ENCODE measurements at regions not wholly inside any gene's neighbourhood (a gene's known extent, or its start where the extent isn't known, plus 50 kb on each side); places are given as distances from the start of the nearest gene placed in this dataset.

- Histone ChIP-seq H3K4me1 (ENCODE audit: insufficient read depth) (no peaks in the 10 kb centered on the region), H3K36me3 (ENCODE audit: insufficient read depth) (no peaks in the 10 kb centered on the region), H3K27ac (ENCODE audit: low read depth) (no peak overlapping the region), H3K4me3 (ENCODE audit: low read depth, low read length) (no peak overlapping the region)
- no peak for DNase-seq (ENCODE audit: extremely low spot score)
- 96% methylated on average over 2 of the region's 2 CpGs for WGBS
Observed at GRCh38 chr9:12461763-12462460, 231.3 kb upstream of the TYRP1 start.

- Histone ChIP-seq H3K4me1 (ENCODE audit: insufficient read depth) (no peaks in the 10 kb centered on the region), H3K36me3 (ENCODE audit: insufficient read depth) (no peaks in the 10 kb centered on the region), H3K4me3 (ENCODE audit: low read depth, low read length) (no peak overlapping the region), H3K27ac (ENCODE audit: low read depth) (no peak overlapping the region)
- no peak for DNase-seq (ENCODE audit: extremely low spot score)
Observed at GRCh38 chr9:12462861-12463260, 230.3 kb upstream of the TYRP1 start.

GRCh38 chr9:12463641-12464040 lies 229.5 kb upstream of the TYRP1 start:
- WGBS = 33% methylated on average over 3 of the region's 3 CpGs
- no peaks in the 10 kb centered on the region for H3K36me3 ChIP-seq (ENCODE audit: insufficient read depth)
- H3K4me1 ChIP-seq (ENCODE audit: insufficient read depth) = no peaks in the 10 kb centered on the region
- no peak overlapping the region for H3K27ac ChIP-seq (ENCODE audit: low read depth)
- DNase-seq (ENCODE audit: extremely low spot score) = no peak
- H3K4me3 ChIP-seq (ENCODE audit: low read depth, low read length) = no peak overlapping the region

- Histone ChIP-seq H3K4me1 (ENCODE audit: insufficient read depth) (no peaks in the 10 kb centered on the region), H3K36me3 (ENCODE audit: insufficient read depth) (no peaks in the 10 kb centered on the region), H3K4me3 (ENCODE audit: low read depth, low read length) (no peak overlapping the region), H3K27ac (ENCODE audit: low read depth) (no peak overlapping the region)
- 82% methylated on average over 3 of the region's 3 CpGs for WGBS
- no peak for DNase-seq (ENCODE audit: extremely low spot score)
Observed at GRCh38 chr9:12464400-12464799, 228.8 kb upstream of the TYRP1 start.

- 2% methylated on average over 2 of the region's 2 CpGs for WGBS
- H3K36me3 ChIP-seq (ENCODE audit: insufficient read depth) = no peaks in the 10 kb centered on the region
- H3K4me3 ChIP-seq (ENCODE audit: low read depth, low read length) = no peak overlapping the region
- no peak for DNase-seq (ENCODE audit: extremely low spot score)
- H3K4me1 ChIP-seq (ENCODE audit: insufficient read depth) = no peaks in the 10 kb centered on the region
- H3K27ac ChIP-seq (ENCODE audit: low read depth) = no peak overlapping the region
Observed at GRCh38 chr9:12464910-12465512, 228.2 kb upstream of the TYRP1 start.

- 88% methylated on average over 1 of the region's 1 CpG for WGBS
- Histone ChIP-seq H3K4me1 (ENCODE audit: insufficient read depth) (no peaks in the 10 kb centered on the region), H3K4me3 (ENCODE audit: low read depth, low read length) (no peak overlapping the region), H3K36me3 (ENCODE audit: insufficient read depth) (no peaks in the 10 kb centered on the region), H3K27ac (ENCODE audit: low read depth) (no peak overlapping the region)
- no peak for DNase-seq (ENCODE audit: extremely low spot score)
Observed at GRCh38 chr9:12469084-12469483, 224.1 kb upstream of the TYRP1 start.

GRCh38 chr9:12494411-12494810 lies 198.8 kb upstream of the TYRP1 start:
- no peak for DNase-seq (ENCODE audit: extremely low spot score)
- no peak overlapping the region for H3K27ac ChIP-seq (ENCODE audit: low read depth)
- no peaks in the 10 kb centered on the region for H3K36me3 ChIP-seq (ENCODE audit: insufficient read depth)
- H3K4me3 ChIP-seq (ENCODE audit: low read depth, low read length) = no peak overlapping the region
- 66% methylated on average over 1 of the region's 1 CpG for WGBS
- no peaks in the 10 kb centered on the region for H3K4me1 ChIP-seq (ENCODE audit: insufficient read depth)

- Histone ChIP-seq H3K36me3 (ENCODE audit: insufficient read depth) (no peaks in the 10 kb centered on the region), H3K4me1 (ENCODE audit: insufficient read depth) (no peaks in the 10 kb centered on the region), H3K27ac (ENCODE audit: low read depth) (no peak overlapping the region), H3K4me3 (ENCODE audit: low read depth, low read length) (no peak overlapping the region)
- DNase-seq (ENCODE audit: extremely low spot score) = no peak
Observed at GRCh38 chr9:12497790-12498189, 195.4 kb upstream of the TYRP1 start.

- Histone ChIP-seq H3K4me3 (ENCODE audit: low read depth, low read length) (no peak overlapping the region), H3K36me3 (ENCODE audit: insufficient read depth) (no peaks in the 10 kb centered on the region), H3K4me1 (ENCODE audit: insufficient read depth) (no peaks in the 10 kb centered on the region), H3K27ac (ENCODE audit: low read depth) (no peak overlapping the region)
- no peak for DNase-seq (ENCODE audit: extremely low spot score)
- WGBS = 89% methylated on average over 4 of the region's 4 CpGs
Observed at GRCh38 chr9:12502520-12502919, 190.7 kb upstream of the TYRP1 start.

- Histone ChIP-seq H3K36me3 (ENCODE audit: insufficient read depth) (no peaks in the 10 kb centered on the region), H3K4me1 (ENCODE audit: insufficient read depth) (no peaks in the 10 kb centered on the region), H3K27ac (ENCODE audit: low read depth) (no peak overlapping the region), H3K4me3 (ENCODE audit: low read depth, low read length) (no peak overlapping the region)
- 20% methylated on average over 2 of the region's 2 CpGs for WGBS
- DNase-seq (ENCODE audit: extremely low spot score) = no peak
Observed at GRCh38 chr9:12503606-12504122, 189.5 kb upstream of the TYRP1 start.

GRCh38 chr9:12510551-12510950 lies 182.6 kb upstream of the TYRP1 start:
- H3K4me1 ChIP-seq (ENCODE audit: insufficient read depth) = no peaks in the 10 kb centered on the region
- 38% methylated on average over 3 of the region's 3 CpGs for WGBS
- no peak overlapping the region for H3K27ac ChIP-seq (ENCODE audit: low read depth)
- H3K4me3 ChIP-seq (ENCODE audit: low read depth, low read length) = no peak overlapping the region
- no peaks in the 10 kb centered on the region for H3K36me3 ChIP-seq (ENCODE audit: insufficient read depth)
- DNase-seq (ENCODE audit: extremely low spot score) = no peak

- no peak overlapping the region for H3K4me3 ChIP-seq (ENCODE audit: low read depth, low read length)
Observed at GRCh38 chr9:12511726-12512125, 181.5 kb upstream of the TYRP1 start.

GRCh38 chr9:12516031-12516430 lies 177.2 kb upstream of the TYRP1 start:
- H3K36me3 ChIP-seq (ENCODE audit: insufficient read depth) = no peaks in the 10 kb centered on the region
- no peak for DNase-seq (ENCODE audit: extremely low spot score)
- no peak overlapping the region for H3K4me3 ChIP-seq (ENCODE audit: low read depth, low read length)
- 38% methylated on average over 2 of the region's 2 CpGs for WGBS
- no peak overlapping the region for H3K27ac ChIP-seq (ENCODE audit: low read depth)
- peaks cover 2% of the 10 kb centered on the region for H3K4me1 ChIP-seq (ENCODE audit: insufficient read depth)

More at GRCh38 chr9:12511726-12512125, 181.5 kb upstream of the TYRP1 start:
- no peak overlapping the region for H3K27ac ChIP-seq (ENCODE audit: low read depth)
- no peaks in the 10 kb centered on the region for H3K36me3 ChIP-seq (ENCODE audit: insufficient read depth)
- peaks cover 2% of the 10 kb centered on the region for H3K4me1 ChIP-seq (ENCODE audit: insufficient read depth)
- DNase-seq (ENCODE audit: extremely low spot score) = no peak
- 22% methylated on average over 1 of the region's 1 CpG for WGBS

GRCh38 chr9:12516573-12516972 lies 176.6 kb upstream of the TYRP1 start:
- Histone ChIP-seq H3K27ac (ENCODE audit: low read depth) (no peak overlapping the region), H3K4me1 (ENCODE audit: insufficient read depth) (peaks cover 2% of the 10 kb centered on the region), H3K4me3 (ENCODE audit: low read depth, low read length) (no peak overlapping the region), H3K36me3 (ENCODE audit: insufficient read depth) (no peaks in the 10 kb centered on the region)
- no peak for DNase-seq (ENCODE audit: extremely low spot score)
